ENCODE measurements at regions not wholly inside any gene's neighbourhood (a gene's known extent, or its start where the extent isn't known, plus 50 kb on each side); places are given as distances from the start of the nearest gene placed in this dataset.

- no peak for TF ChIP-seq CTCF (IDR thresholded peaks at IDR 0.05)
- TF ChIP-seq POLR2A (IDR thresholded peaks at IDR 0.05) = no peak
These were observed 94.7 kb upstream of the CWC22 start for GRCh38 chr2:180101846-180102245.

Data from right lobe of liver (tissue), 4 donors.